ENCODE measurements at regions not wholly inside any gene's neighbourhood (a gene's known extent, or its start where the extent isn't known, plus 50 kb on each side); places are given as distances from the start of the nearest gene placed in this dataset.

- no peak for TF ChIP-seq CTCF (IDR thresholded peaks at IDR 0.05; ENCODE audit: insufficient read depth, low read length, poor library complexity, severe bottlenecking)
- DNase-seq (ENCODE audit: extremely low read depth, insufficient read length), result no peak
- Histone ChIP-seq H3K27me3 (replicated peaks; ENCODE audit: control insufficient read depth, insufficient read depth, low read length) (no peaks in the 10 kb centered on the region), H3K36me3 (ENCODE audit: control insufficient read depth, insufficient read depth, low read length) (no peaks in the 10 kb centered on the region), H3K4me3 (replicated peaks; ENCODE audit: low read depth, low read length) (no peak overlapping the region)
Measured at GRCh38 chr21:19781881-19782652, 1216.1 kb upstream of the NCAM2 start.

- Histone ChIP-seq H3K4me3 (replicated peaks; ENCODE audit: low read depth, low read length) (no peak overlapping the region), H3K27me3 (replicated peaks; ENCODE audit: control insufficient read depth, insufficient read depth, low read length) (no peaks in the 10 kb centered on the region), H3K36me3 (ENCODE audit: control insufficient read depth, insufficient read depth, low read length) (no peaks in the 10 kb centered on the region)
- no peak for DNase-seq (ENCODE audit: extremely low read depth, insufficient read length)
- no peak for TF ChIP-seq CTCF (IDR thresholded peaks at IDR 0.05; ENCODE audit: insufficient read depth, low read length, poor library complexity, severe bottlenecking)
Measured at GRCh38 chr21:19785941-19786340, 1212.3 kb upstream of the NCAM2 start.

- no peak for DNase-seq (ENCODE audit: extremely low read depth, insufficient read length)
- no peak overlapping the region for H3K4me3 ChIP-seq (replicated peaks; ENCODE audit: low read depth, low read length)
- no peak for TF ChIP-seq CTCF (IDR thresholded peaks at IDR 0.05; ENCODE audit: insufficient read depth, low read length, poor library complexity, severe bottlenecking)
- no peaks in the 10 kb centered on the region for H3K27me3 ChIP-seq (replicated peaks; ENCODE audit: control insufficient read depth, insufficient read depth, low read length)
- no peaks in the 10 kb centered on the region for H3K36me3 ChIP-seq (ENCODE audit: control insufficient read depth, insufficient read depth, low read length)
Measured at GRCh38 chr21:19792004-19792403, 1206.2 kb upstream of the NCAM2 start.

- no peak for DNase-seq (ENCODE audit: extremely low read depth, insufficient read length)
- no peak overlapping the region for H3K4me3 ChIP-seq (replicated peaks; ENCODE audit: low read depth, low read length)
- no peak for TF ChIP-seq CTCF (IDR thresholded peaks at IDR 0.05; ENCODE audit: insufficient read depth, low read length, poor library complexity, severe bottlenecking)
- no peaks in the 10 kb centered on the region for H3K36me3 ChIP-seq (ENCODE audit: control insufficient read depth, insufficient read depth, low read length)
- no peaks in the 10 kb centered on the region for H3K27me3 ChIP-seq (replicated peaks; ENCODE audit: control insufficient read depth, insufficient read depth, low read length)
Measured at GRCh38 chr21:19807201-19807600, 1191.0 kb upstream of the NCAM2 start.

- Histone ChIP-seq H3K4me3 (replicated peaks; ENCODE audit: low read depth, low read length) (no peak overlapping the region), H3K27me3 (replicated peaks; ENCODE audit: control insufficient read depth, insufficient read depth, low read length) (no peaks in the 10 kb centered on the region), H3K36me3 (ENCODE audit: control insufficient read depth, insufficient read depth, low read length) (no peaks in the 10 kb centered on the region)
- no peak for DNase-seq (ENCODE audit: extremely low read depth, insufficient read length)
- no peak for TF ChIP-seq CTCF (IDR thresholded peaks at IDR 0.05; ENCODE audit: insufficient read depth, low read length, poor library complexity, severe bottlenecking)
Measured at GRCh38 chr21:19810779-19811178, 1187.4 kb upstream of the NCAM2 start.

DNA sequence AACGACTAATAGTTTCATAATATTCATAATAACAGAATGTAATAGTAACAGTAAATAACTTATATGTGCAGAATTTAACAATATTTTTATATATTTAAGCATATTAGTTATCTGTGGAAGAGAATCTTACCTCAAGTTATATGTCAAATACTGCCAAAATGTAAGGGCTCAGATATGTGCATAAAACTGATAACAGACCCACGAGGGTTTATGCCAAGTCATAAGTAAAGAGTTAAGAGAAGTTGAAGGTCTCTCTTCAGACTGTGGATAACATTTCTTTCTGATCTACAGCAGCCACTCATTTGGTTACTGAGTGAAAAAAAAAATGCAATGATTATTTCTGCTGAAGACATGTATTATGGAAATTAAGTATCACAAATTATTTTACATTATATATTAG is 1167.8 kb upstream of the NCAM2 start:
- Histone ChIP-seq H3K36me3 (ENCODE audit: control insufficient read depth, insufficient read depth, low read length) (no peaks in the 10 kb centered on the region), H3K4me3 (replicated peaks; ENCODE audit: low read depth, low read length) (no peak overlapping the region), H3K27me3 (replicated peaks; ENCODE audit: control insufficient read depth, insufficient read depth, low read length) (no peaks in the 10 kb centered on the region)
- no peak for TF ChIP-seq CTCF (IDR thresholded peaks at IDR 0.05; ENCODE audit: insufficient read depth, low read length, poor library complexity, severe bottlenecking)
- no peak for DNase-seq (ENCODE audit: extremely low read depth, insufficient read length)

Data from GM06990 (cell line).